Heart left ventricle (tissue), 16 donors: ENCODE measurements at regions not wholly inside any gene's neighbourhood (a gene's known extent, or its start where the extent isn't known, plus 50 kb on each side); places are given as distances from the start of the nearest gene placed in this dataset.

Experiments used
- ATAC-seq, 4 donors: fragments of 200-7000 bp; cut with Tn5 transposase; one replicate each; pipeline ENCODE4 v1.9.1; 2020 to 2022; ENCODE audit warnings: moderate library complexity in 4 of 4, mild to moderate bottlenecking in 3 of 4, moderate number of reproducible peaks in 1 of 4
- DNase-seq, 5 donors: peaks; one replicate each; pipeline ENCODE4 v3.0.0-alpha.2; 2020
- H3K27ac ChIP-seq, 12 donors: fragments of 200-600 bp; sonication (generic) in 4 of 12; one replicate each; pipeline versions ENCODE4 v1.5.0 to v1.8.0; 2016 to 2022; ENCODE audit warnings: mild to moderate bottlenecking in 2 of 12
- H3K27me3 ChIP-seq, 9 donors: fragments of 200-600 bp; sonication (generic) in 2 of 9; one replicate each; pipeline versions ENCODE4 v1.5.1 to v1.8.0; 2016 to 2022; ENCODE audit warnings: mild to moderate bottlenecking in 3 of 9
- H3K36me3 ChIP-seq, 9 donors: fragments of 200-600 bp; sonication (generic) in 2 of 9; one replicate each; pipeline versions ENCODE4 v1.5.0 to v1.8.0; 2018 to 2022; ENCODE audit warnings: mild to moderate bottlenecking in 2 of 9
- H3K4me1 ChIP-seq, 12 donors: fragments of 200-600 bp; sonication (generic) in 4 of 12; one replicate each; pipeline versions ENCODE4 v1.5.0 to v1.8.0; 2016 to 2022; ENCODE audit warnings: mild to moderate bottlenecking in 3 of 12
- H3K4me3 ChIP-seq, 12 donors: fragments of 200-600 bp; sonication (generic) in 4 of 12; one replicate each; pipeline versions ENCODE4 v1.5.0 to v1.8.0; 2017 to 2022; ENCODE audit warnings: mild to moderate bottlenecking in 9 of 12, moderate library complexity in 4 of 12
- H3K9me3 ChIP-seq, 12 donors: fragments of 200-600 bp; sonication (generic) in 4 of 12; one replicate each; pipeline versions ENCODE4 v1.5.0 to v1.8.0; 2016 to 2022; ENCODE audit warnings: mild to moderate bottlenecking in 1 of 12
- CTCF ChIP-seq, 12 donors: fragments of 200-600 bp; sonication (generic) in 4 of 12; IDR thresholded peaks; one replicate each; pipeline versions ENCODE4 v1.5.0 to v1.8.0; 2018 to 2022; ENCODE audit warnings: antibody characterized with exemption in 12 of 12, mild to moderate bottlenecking in 5 of 12
- POLR2A ChIP-seq, 2 donors: fragments of 450-650 bp; IDR thresholded peaks; one replicate each; pipeline ENCODE4 v1.6.1; 2017; ENCODE audit warnings: antibody characterized with exemption in 2 of 2, mild to moderate bottlenecking in 2 of 2, moderate library complexity in 2 of 2
- WGBS, 4 donors: extraction: QIAGEN DNeasy Blood & Tissue Kit in 2 of 4; methylation state at CpG; one replicate each; pipeline versions ENCODE4 v1.1.5 to v1.1.7; 2013 to 2018; 5-methylcytosine and 5-hydroxymethylcytosine counted together
- intact Hi-C, 10 donors: fragments of 100-400 bp; cut with DNase I; formaldehyde crosslinking; loops; one replicate each; pipeline versions ENCODE4 v1.11.1 to v1.14.2; 2022
- donor health status: ischemic (EF 13 %, LVEDD 7.1; RV severe dilation, severe dysfunction).
- donor health status: healthy with polysubstance abuse.
- donor health status: DM: no; HTN: yes; CAD: no.
- donor health status: DM: no; HTN: no; CAD: no.
- donor health status: ischemic (EF 25% LVEDD 6.9; RV normal size, moderate dysfunction).
- donor health status: ischemic (EF 25% LVEDD 5.7; RV mildly dilated, moderate dysfunction).
- donor health status: healthy.
- donor health status: DM: yes; HTN: yes; CAD: no.
- donor health status: ischemic (EF 35%, LVEDD 5.7; RV mildly dilated, moderate dysfunction).
- donor health status: nonischemic (EF 11% LVEDD 7.7; RV severe dilation, severe dysfunction).
- donor health status: DM: yes; HTN: yes; CAD: no.
- donor health status: PGD.
- donor health status: ischemic (EF 29% LVEDD 5.4; RV normal size, mild dysfunction).
- donor health status: nonischemic (EF 23%, LVEDD 6.1; RV moderate dilation, normal function).

- H3K9me3 ChIP-seq: no peaks in the 10 kb centered on the region
- ATAC-seq (no peak), DNase-seq (no peak)
- H3K4me1 ChIP-seq: no peaks in the 10 kb centered on the region
- H3K36me3 ChIP-seq: no peaks in the 10 kb centered on the region
- no peaks in the 10 kb centered on the region for H3K27me3 ChIP-seq
- intact Hi-C loops: no loop called here
- no peak for TF ChIP-seq POLR2A (IDR thresholded peaks at IDR 0.05)
- no peak for TF ChIP-seq CTCF (IDR thresholded peaks at IDR 0.05)
- 78 to 87% (median 83%) methylated on average over 2 of the region's 2 CpGs for WGBS, 4 donors
- no peak overlapping the region for H3K27ac ChIP-seq
- H3K4me3 ChIP-seq: no peak overlapping the region
Measured at GRCh38 chr6:126640356-126640755, 300.4 kb downstream of the CENPW start.

- H3K9me3 ChIP-seq: no peaks in the 10 kb centered on the region
- DNase-seq: no peak
- no peaks in the 10 kb centered on the region for H3K36me3 ChIP-seq
- intact Hi-C loops: no loop called here
- H3K4me3 ChIP-seq: no peak overlapping the region
- no peaks in the 10 kb centered on the region for H3K27me3 ChIP-seq
- H3K27ac ChIP-seq: no peak overlapping the region
- no peaks in the 10 kb centered on the region for H3K4me1 ChIP-seq
- TF ChIP-seq POLR2A (IDR thresholded peaks at IDR 0.05) (no peak), CTCF (IDR thresholded peaks at IDR 0.05) (no peak)
- no peak for ATAC-seq
Measured at GRCh38 chr6:126640921-126641320, 301.0 kb downstream of the CENPW start.

GRCh38 chr6:126641641-126642040 lies 301.7 kb downstream of the CENPW start:
- Histone ChIP-seq H3K36me3 (no peaks in the 10 kb centered on the region), H3K27ac (no peak overlapping the region), H3K9me3 (no peaks in the 10 kb centered on the region), H3K27me3 (no peaks in the 10 kb centered on the region), H3K4me3 (no peak overlapping the region), H3K4me1 (no peaks in the 10 kb centered on the region)
- 77 to 87% (median 85%) methylated on average over 1 of the region's 1 CpG for WGBS, 4 donors
- intact Hi-C loops: no loop called here
- DNase-seq (no peak), ATAC-seq (no peak)
- TF ChIP-seq CTCF (IDR thresholded peaks at IDR 0.05): no peak
- no peak for TF ChIP-seq POLR2A (IDR thresholded peaks at IDR 0.05)

GRCh38 chr6:126643352-126643751 lies 303.4 kb downstream of the CENPW start:
- intact Hi-C loops: no loop called here
- 89 to 95% (median 92%) methylated on average over 29 to 33 of the region's 33 CpGs for WGBS, 4 donors
- TF ChIP-seq POLR2A (IDR thresholded peaks at IDR 0.05) (no peak), CTCF (IDR thresholded peaks at IDR 0.05) (no peak)
- no peaks in the 10 kb centered on the region for H3K4me1 ChIP-seq
- H3K4me3 ChIP-seq: no peak overlapping the region
- H3K9me3 ChIP-seq: peaks cover 0 to under 1% (median 0%) of the 10 kb centered on the region in 12 donors
- H3K36me3 ChIP-seq: no peaks in the 10 kb centered on the region
- no peak overlapping the region for H3K27ac ChIP-seq
- ATAC-seq (no peak), DNase-seq (peak in 1 of 5 donors; percentile 44)
- no peaks in the 10 kb centered on the region for H3K27me3 ChIP-seq
